ENCODE measurements at regions not wholly inside any gene's neighbourhood (a gene's known extent, or its start where the extent isn't known, plus 50 kb on each side); places are given as distances from the start of the nearest gene placed in this dataset.

DNA sequence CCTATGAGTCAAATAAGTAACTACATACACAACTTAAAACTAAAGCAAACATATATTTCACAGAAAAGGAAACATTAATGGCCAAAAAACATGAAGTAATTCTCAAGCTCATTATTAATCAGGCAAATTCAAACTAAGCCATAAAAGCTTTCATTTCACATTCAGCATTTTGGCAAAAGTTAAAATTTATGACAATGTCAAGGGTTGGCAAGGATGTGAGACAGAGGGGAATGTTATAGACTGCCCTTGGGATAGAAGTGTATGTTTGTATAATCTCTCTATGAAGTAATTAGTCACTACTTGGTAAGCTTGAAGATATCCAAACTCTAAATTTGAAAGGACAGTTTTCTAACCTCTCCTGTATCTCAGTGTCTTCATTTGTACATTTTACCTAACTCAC lies 539.4 kb downstream of the RIT2 start:
- TF ChIP-seq, protein P1, sequence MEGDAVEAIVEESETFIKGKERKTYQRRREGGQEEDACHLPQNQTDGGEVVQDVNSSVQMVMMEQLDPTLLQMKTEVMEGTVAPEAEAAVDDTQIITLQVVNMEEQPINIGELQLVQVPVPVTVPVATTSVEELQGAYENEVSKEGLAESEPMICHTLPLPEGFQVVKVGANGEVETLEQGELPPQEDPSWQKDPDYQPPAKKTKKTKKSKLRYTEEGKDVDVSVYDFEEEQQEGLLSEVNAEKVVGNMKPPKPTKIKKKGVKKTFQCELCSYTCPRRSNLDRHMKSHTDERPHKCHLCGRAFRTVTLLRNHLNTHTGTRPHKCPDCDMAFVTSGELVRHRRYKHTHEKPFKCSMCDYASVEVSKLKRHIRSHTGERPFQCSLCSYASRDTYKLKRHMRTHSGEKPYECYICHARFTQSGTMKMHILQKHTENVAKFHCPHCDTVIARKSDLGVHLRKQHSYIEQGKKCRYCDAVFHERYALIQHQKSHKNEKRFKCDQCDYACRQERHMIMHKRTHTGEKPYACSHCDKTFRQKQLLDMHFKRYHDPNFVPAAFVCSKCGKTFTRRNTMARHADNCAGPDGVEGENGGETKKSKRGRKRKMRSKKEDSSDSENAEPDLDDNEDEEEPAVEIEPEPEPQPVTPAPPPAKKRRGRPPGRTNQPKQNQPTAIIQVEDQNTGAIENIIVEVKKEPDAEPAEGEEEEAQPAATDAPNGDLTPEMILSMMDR (IDR thresholded peaks at IDR 0.05) = no peak
- TF ChIP-seq EZH2phosphoT487 (IDR thresholded peaks at IDR 0.05) (no peak), EZH2 (IDR thresholded peaks at IDR 0.05) (no peak)

All from neural progenitor cell (in vitro differentiated cells).